ENCODE measurements at regions not wholly inside any gene's neighbourhood (a gene's known extent, or its start where the extent isn't known, plus 50 kb on each side); places are given as distances from the start of the nearest gene placed in this dataset.
"Not testable (repeated sequence)": the region's sequence is repeated elsewhere in the genome, so short reads cannot be mapped to it uniquely, and the experiment has no call there.

DNA sequence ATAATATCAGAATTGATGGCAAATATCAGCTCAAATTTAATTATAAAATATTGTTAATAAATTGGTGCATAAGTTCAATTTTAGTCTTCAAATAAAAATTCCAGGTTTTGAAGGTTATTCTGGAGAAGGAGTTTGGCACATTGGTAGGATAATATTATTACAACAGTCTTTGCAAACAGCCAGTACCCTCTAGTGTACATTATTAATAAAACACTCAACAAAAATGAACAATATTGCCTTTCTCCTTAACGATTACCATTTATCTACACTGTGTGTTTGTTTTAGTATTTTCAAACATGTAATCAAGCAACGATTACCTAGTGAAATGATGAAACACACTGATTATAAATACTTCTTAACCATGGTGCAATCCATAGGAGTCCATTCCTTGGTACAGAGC, 334.0 kb upstream of the FSIP2 start:
- H3K4me3 ChIP-seq (replicated peaks; ENCODE audit: low read depth, low read length), result no peak overlapping the region
- TF ChIP-seq, protein P1, sequence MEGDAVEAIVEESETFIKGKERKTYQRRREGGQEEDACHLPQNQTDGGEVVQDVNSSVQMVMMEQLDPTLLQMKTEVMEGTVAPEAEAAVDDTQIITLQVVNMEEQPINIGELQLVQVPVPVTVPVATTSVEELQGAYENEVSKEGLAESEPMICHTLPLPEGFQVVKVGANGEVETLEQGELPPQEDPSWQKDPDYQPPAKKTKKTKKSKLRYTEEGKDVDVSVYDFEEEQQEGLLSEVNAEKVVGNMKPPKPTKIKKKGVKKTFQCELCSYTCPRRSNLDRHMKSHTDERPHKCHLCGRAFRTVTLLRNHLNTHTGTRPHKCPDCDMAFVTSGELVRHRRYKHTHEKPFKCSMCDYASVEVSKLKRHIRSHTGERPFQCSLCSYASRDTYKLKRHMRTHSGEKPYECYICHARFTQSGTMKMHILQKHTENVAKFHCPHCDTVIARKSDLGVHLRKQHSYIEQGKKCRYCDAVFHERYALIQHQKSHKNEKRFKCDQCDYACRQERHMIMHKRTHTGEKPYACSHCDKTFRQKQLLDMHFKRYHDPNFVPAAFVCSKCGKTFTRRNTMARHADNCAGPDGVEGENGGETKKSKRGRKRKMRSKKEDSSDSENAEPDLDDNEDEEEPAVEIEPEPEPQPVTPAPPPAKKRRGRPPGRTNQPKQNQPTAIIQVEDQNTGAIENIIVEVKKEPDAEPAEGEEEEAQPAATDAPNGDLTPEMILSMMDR (IDR thresholded peaks at IDR 0.05; ENCODE audit: low read depth, low read length, missing control alignments), result no peak
- DNase-seq (ENCODE audit: extremely low read depth, low read depth), result no peak

GRCh38 chr2:185417111-185417510, 321.5 kb upstream of the FSIP2 start:
- no peak for DNase-seq (ENCODE audit: extremely low read depth, low read depth)
- no peak overlapping the region for H3K4me3 ChIP-seq (replicated peaks; ENCODE audit: low read depth, low read length)
- TF ChIP-seq, protein P1 (IDR thresholded peaks at IDR 0.05; ENCODE audit: low read depth, low read length, missing control alignments), result no peak

DNA sequence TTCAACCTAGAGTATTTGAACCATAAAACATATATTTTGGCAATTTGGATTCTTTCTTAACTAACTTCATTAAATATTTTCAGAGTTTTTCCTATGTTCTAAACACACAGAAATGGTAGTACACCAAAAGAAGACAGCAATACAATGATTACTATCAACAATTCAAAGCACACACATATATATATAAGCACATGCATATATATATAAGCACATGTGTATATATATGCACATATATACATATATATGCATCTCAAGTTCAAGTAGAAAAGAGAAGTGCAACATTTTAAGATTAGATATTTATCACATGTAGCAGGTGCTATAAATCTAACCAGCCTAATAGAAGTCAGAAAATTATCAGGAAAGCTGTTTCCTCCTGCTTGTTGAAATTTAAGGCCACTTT, 320.9 kb upstream of the FSIP2 start:
- DNase-seq (ENCODE audit: extremely low read depth, low read depth), result no peak
- TF ChIP-seq, protein P1 (IDR thresholded peaks at IDR 0.05; ENCODE audit: low read depth, low read length, missing control alignments), result no peak
- no peak overlapping the region for H3K4me3 ChIP-seq (replicated peaks; ENCODE audit: low read depth, low read length)

DNA sequence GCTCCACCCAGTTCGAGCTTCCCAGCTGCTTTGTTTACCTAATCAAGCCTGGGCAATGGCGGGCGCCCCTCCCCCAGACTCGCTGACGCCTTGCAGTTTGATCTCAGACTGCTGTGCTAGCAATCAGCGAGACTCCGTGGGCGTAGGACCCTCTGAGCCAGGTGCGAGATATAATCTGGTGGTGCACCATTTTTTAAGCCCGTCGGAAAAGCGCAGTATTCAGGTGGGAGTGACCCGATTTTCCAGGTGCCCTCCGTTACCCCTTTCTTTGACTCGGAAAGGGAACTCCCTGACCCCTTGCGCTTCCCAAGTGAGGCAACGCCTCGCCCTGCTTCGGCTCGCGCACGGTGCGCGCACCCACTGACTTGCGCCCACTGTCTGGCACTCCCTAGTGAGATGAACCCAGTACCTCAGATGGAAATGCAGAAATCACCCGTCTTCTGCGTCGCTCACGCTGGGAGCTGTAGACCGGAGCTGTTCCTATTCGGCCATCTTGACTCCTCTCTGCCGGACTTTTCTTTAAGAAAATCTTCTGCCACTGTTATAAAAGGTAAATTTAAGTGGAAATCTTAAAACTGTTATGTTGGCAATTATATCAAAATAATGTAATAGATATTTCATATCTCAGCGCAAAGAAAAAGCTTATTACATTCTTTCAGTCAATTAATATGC, 313.5 kb upstream of the FSIP2 start:
- H3K4me3 ChIP-seq (replicated peaks; ENCODE audit: low read depth, low read length), result not testable (repeated sequence)

DNA sequence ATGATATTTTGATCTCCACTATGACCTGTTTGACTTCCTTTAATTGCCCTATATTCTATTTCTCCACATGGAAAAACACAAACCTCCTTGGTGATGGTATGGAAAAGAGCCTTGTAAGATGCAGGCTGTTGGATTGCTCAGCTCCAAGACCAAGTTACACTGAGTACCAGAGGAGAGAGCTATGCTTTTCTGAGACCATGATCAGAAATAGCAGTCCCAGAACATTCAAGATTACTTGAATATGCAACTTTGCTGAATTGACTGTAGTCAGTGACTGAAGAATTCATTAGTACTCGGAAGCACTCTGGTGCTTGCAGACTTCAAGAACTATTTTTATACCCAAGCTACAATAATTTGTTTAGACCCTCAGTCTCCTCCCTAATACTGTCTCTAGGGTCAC, 310.6 kb upstream of the FSIP2 start:
- H3K4me3 ChIP-seq (replicated peaks; ENCODE audit: low read depth, low read length), result no peak overlapping the region
- no peak for DNase-seq (ENCODE audit: extremely low read depth, low read depth)
- TF ChIP-seq, protein P1 (IDR thresholded peaks at IDR 0.05; ENCODE audit: low read depth, low read length, missing control alignments), result no peak

More for the DNA sequence above, 313.5 kb upstream of the FSIP2 start:
- not testable (repeated sequence) for DNase-seq (ENCODE audit: extremely low read depth, low read depth)

- H3K4me3 ChIP-seq (replicated peaks; ENCODE audit: low read depth, low read length), result no peak overlapping the region
- no peak for DNase-seq (ENCODE audit: extremely low read depth, low read depth)
- TF ChIP-seq, protein P1 (IDR thresholded peaks at IDR 0.05; ENCODE audit: low read depth, low read length, missing control alignments), result no peak
Observed at GRCh38 chr2:185433824-185434223, 304.8 kb upstream of the FSIP2 start.

- H3K4me3 ChIP-seq (replicated peaks; ENCODE audit: low read depth, low read length), result no peak overlapping the region
- no peak for DNase-seq (ENCODE audit: extremely low read depth, low read depth)
- TF ChIP-seq, protein P1 (IDR thresholded peaks at IDR 0.05; ENCODE audit: low read depth, low read length, missing control alignments), result no peak
Observed at GRCh38 chr2:185436787-185437372, 301.7 kb upstream of the FSIP2 start.

All from HFF-Myc (cell line).